K562 (cell line): ENCODE measurements at regions not wholly inside any gene's neighbourhood (a gene's known extent, or its start where the extent isn't known, plus 50 kb on each side); places are given as distances from the start of the nearest gene placed in this dataset.

Experiments used
- CTCF ChIP-seq, 3 experiments: IDR thresholded peaks in 2 of 3; conservative IDR thresholded peaks in 1 of 3; 2 replicates each; pipeline ENCODE4 v1.5.1; 2011 to 2012; ENCODE audit warnings: low read length in 3 of 3, mild to moderate bottlenecking in 3 of 3, control low read depth in 2 of 3, improper control_type of control experiment in 1 of 3, inconsistent platforms in 1 of 3, low read depth in 1 of 3, mixed read lengths in 1 of 3, moderate library complexity in 1 of 3; ENCODE audit not compliant: insufficient read depth in 2 of 3
- ELF4 ChIP-seq: fragments of 450-650 bp; formaldehyde crosslinking; IDR thresholded peaks from 2 replicates; pipeline ENCODE4 v1.4.0; 2022; ENCODE audit warnings: missing genetic modification characterization
- HOMEZ ChIP-seq: fragments of 250-450 bp; sonication (Bioruptor Pico); IDR thresholded peaks from 2 replicates; pipeline ENCODE4 v1.4.0; 2020; ENCODE audit warnings: mild to moderate bottlenecking, moderate library complexity
- JUN ChIP-seq, 2 experiments: sonication (generic) in 1 of 2; formaldehyde crosslinking in 1 of 2; IDR thresholded peaks; 2 replicates each; pipeline versions ENCODE4 v1.6.1 to v1.8.0; 2012 to 2022; ENCODE audit warnings: borderline replicate concordance in 2 of 2, mild to moderate bottlenecking in 2 of 2, improper control_type of control experiment in 1 of 2, low read depth in 1 of 2, low read length in 1 of 2, missing genetic modification reagents in 1 of 2
- MAZ ChIP-seq, 2 experiments: fragments of 450-650 bp in 1 of 2; sonication (generic) in 1 of 2; formaldehyde crosslinking; IDR thresholded peaks in 1 of 2; conservative IDR thresholded peaks in 1 of 2; 2 replicates each; pipeline versions ENCODE4 v1.4.0 to v1.5.0; 2020; ENCODE audit warnings: mild to moderate bottlenecking in 1 of 2, missing genetic modification reagents in 1 of 2
- POLR2A ChIP-seq: fragments of 450-650 bp; conservative IDR thresholded peaks from 2 replicates; pipeline ENCODE4 v1.6.1; 2016

GRCh38 chr2:45320956-45321355, 290.1 kb downstream of the SRBD1 start:
- TF ChIP-seq MAZ (CRISPR knock-in tag; conservative IDR thresholded peaks at IDR 0.05 in 1 of 2, IDR thresholded peaks at IDR 0.05 in 1 of 2), result no peak
- no peak for TF ChIP-seq JUN (IDR thresholded peaks at IDR 0.05; ENCODE audit: borderline replicate concordance, low read depth, low read length)
- TF ChIP-seq JUN (CRISPR knock-in tag; IDR thresholded peaks at IDR 0.05; ENCODE audit: borderline replicate concordance), result no peak
- no peak for TF ChIP-seq HOMEZ (CRISPR knock-in tag)
- no peak for TF ChIP-seq ELF4
- TF ChIP-seq CTCF (IDR thresholded peaks at IDR 0.05 in 2 of 3, conservative IDR thresholded peaks at IDR 0.05 in 1 of 3; ENCODE audit: insufficient read depth in 2 of 3, low read depth in 1 of 3, low read length in 3 of 3), result no peak
- no peak for TF ChIP-seq POLR2A
